Ishikawa (cell line): ENCODE measurements at regions not wholly inside any gene's neighbourhood (a gene's known extent, or its start where the extent isn't known, plus 50 kb on each side); places are given as distances from the start of the nearest gene placed in this dataset.
A peak's percentile ranks its signal among the peaks of the same experiment; 100 is the strongest.

ENCODE experiments used
- CEBPB ChIP-seq: IDR thresholded peaks from 2 replicates; pipeline ENCODE4 v1.6.1; 2012
- CREB1 ChIP-seq: IDR thresholded peaks from 2 replicates; pipeline ENCODE4 v1.6.1; 2012; ENCODE audit warnings: low read depth
- EGR1 ChIP-seq: IDR thresholded peaks from 2 replicates; pipeline ENCODE4 v1.6.1; 2012
- EP300 ChIP-seq: IDR thresholded peaks from 2 replicates; pipeline ENCODE4 v1.6.1; 2012; ENCODE audit warnings: borderline replicate concordance
- FOXM1 ChIP-seq: IDR thresholded peaks from 2 replicates; pipeline ENCODE4 v1.6.1; 2012; ENCODE audit warnings: low read depth, borderline replicate concordance
- NFIC ChIP-seq: IDR thresholded peaks from 2 replicates; pipeline ENCODE4 v1.6.1; 2012
- RAD21 ChIP-seq: IDR thresholded peaks from 2 replicates; pipeline ENCODE4 v1.6.1; 2012; ENCODE audit warnings: low read depth
- TAF1 ChIP-seq: IDR thresholded peaks from 2 replicates; pipeline ENCODE4 v1.6.1; 2012; ENCODE audit warnings: low read depth, mild to moderate bottlenecking
- TCF12 ChIP-seq: IDR thresholded peaks from 2 replicates; pipeline ENCODE4 v1.6.1; 2012; ENCODE audit warnings: low read depth
- TEAD4 ChIP-seq: IDR thresholded peaks from 2 replicates; pipeline ENCODE4 v1.6.1; 2012
- YY1 ChIP-seq: IDR thresholded peaks from 2 replicates; pipeline ENCODE4 v1.6.1; 2012; ENCODE audit warnings: low read depth
- ZBTB7A ChIP-seq: IDR thresholded peaks from 2 replicates; pipeline ENCODE4 v1.6.1; 2012; ENCODE audit warnings: low read depth
- TF ChIP-seq, protein P1 (sequence below): IDR thresholded peaks from 2 replicates; pipeline ENCODE4 v1.6.1; 2012
- TF ChIP-seq, protein P2 (sequence below): IDR thresholded peaks from 2 replicates; pipeline ENCODE4 v1.6.1; 2012
- TF ChIP-seq, protein P3 (sequence below): IDR thresholded peaks from 2 replicates; pipeline ENCODE4 v1.6.1; 2012; ENCODE audit warnings: low read depth, mild to moderate bottlenecking

DNA sequence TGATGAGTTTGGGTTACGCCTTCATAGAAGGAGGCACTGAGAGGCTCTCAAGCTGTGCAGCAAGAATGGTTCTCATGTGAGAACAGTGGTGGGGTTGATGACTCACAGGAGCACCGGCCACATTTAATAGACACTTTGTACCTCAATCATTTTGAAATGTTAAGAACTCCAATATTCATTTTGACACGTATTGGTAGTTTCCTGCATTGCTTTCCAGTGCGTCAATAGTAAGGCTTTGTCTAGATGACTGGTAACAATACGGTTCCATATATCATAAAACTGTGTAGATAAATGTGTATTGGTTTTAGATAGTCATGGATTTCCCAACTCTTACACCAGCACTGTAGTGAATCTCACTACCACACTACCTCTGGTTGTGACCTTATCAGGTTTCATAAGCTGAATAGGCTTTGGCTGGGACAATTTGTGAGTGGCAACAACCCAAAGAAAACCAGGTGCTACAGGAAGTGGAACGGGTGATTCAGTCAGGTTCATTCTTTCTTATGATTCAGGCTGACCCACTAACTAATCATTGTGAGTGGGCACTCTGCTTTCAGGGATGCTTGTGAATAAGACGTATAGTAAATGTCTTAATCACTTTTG lies 362.6 kb downstream of the KLF5 start:
- TF ChIP-seq ZBTB7A: no peak
- TF ChIP-seq, protein P1, sequence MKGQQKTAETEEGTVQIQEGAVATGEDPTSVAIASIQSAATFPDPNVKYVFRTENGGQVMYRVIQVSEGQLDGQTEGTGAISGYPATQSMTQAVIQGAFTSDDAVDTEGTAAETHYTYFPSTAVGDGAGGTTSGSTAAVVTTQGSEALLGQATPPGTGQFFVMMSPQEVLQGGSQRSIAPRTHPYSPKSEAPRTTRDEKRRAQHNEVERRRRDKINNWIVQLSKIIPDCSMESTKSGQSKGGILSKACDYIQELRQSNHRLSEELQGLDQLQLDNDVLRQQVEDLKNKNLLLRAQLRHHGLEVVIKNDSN: no peak
- TF ChIP-seq RAD21: peak; percentile 1; the same call in 1 of the 2 replicates
- peak; percentile 88 for TF ChIP-seq FOXM1
- peak; percentile 91 for TF ChIP-seq TCF12
- peak; percentile 75 for TF ChIP-seq NFIC
- TF ChIP-seq CEBPB: peak; percentile 55
- peak; percentile 94 for TF ChIP-seq EP300
- TF ChIP-seq, protein P2, sequence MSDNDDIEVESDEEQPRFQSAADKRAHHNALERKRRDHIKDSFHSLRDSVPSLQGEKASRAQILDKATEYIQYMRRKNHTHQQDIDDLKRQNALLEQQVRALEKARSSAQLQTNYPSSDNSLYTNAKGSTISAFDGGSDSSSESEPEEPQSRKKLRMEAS: peak; percentile 14; the same call in 1 of the 2 replicates
- no peak for TF ChIP-seq CREB1
- TF ChIP-seq TAF1: no peak
- no peak for TF ChIP-seq YY1
- peak; percentile 71 for TF ChIP-seq TEAD4
- TF ChIP-seq EGR1: no peak
- TF ChIP-seq, protein P3, sequence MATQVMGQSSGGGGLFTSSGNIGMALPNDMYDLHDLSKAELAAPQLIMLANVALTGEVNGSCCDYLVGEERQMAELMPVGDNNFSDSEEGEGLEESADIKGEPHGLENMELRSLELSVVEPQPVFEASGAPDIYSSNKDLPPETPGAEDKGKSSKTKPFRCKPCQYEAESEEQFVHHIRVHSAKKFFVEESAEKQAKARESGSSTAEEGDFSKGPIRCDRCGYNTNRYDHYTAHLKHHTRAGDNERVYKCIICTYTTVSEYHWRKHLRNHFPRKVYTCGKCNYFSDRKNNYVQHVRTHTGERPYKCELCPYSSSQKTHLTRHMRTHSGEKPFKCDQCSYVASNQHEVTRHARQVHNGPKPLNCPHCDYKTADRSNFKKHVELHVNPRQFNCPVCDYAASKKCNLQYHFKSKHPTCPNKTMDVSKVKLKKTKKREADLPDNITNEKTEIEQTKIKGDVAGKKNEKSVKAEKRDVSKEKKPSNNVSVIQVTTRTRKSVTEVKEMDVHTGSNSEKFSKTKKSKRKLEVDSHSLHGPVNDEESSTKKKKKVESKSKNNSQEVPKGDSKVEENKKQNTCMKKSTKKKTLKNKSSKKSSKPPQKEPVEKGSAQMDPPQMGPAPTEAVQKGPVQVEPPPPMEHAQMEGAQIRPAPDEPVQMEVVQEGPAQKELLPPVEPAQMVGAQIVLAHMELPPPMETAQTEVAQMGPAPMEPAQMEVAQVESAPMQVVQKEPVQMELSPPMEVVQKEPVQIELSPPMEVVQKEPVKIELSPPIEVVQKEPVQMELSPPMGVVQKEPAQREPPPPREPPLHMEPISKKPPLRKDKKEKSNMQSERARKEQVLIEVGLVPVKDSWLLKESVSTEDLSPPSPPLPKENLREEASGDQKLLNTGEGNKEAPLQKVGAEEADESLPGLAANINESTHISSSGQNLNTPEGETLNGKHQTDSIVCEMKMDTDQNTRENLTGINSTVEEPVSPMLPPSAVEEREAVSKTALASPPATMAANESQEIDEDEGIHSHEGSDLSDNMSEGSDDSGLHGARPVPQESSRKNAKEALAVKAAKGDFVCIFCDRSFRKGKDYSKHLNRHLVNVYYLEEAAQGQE: no peak

DNA sequence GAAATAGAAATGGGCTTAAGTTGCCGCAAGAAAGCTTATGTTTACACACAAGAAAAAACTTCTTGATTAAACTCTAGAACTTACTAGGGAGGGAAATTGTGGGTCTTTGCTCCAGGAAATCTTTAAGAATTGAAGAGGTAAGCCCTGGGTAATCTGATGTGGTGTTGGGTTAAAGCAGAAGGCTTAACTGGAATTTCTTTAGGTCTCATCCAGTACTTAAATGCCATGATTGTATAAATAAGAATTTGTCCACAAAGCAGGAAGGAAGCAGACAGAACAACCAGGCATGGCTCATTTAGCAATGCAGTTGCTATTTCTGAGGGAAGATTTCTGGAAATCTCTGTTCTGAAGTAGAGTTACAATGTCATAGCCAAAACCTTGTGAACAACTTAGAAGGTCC lies 360.4 kb downstream of the KLF5 start:
- no peak for TF ChIP-seq CEBPB
- TF ChIP-seq, protein P2: no peak
- TF ChIP-seq ZBTB7A: no peak
- TF ChIP-seq TCF12: no peak
- TF ChIP-seq, protein P3: no peak
- no peak for TF ChIP-seq CREB1
- TF ChIP-seq EGR1: no peak
- TF ChIP-seq, protein P1: no peak
- no peak for TF ChIP-seq NFIC
- TF ChIP-seq TAF1: no peak
- no peak for TF ChIP-seq YY1
- TF ChIP-seq FOXM1: no peak

DNA sequence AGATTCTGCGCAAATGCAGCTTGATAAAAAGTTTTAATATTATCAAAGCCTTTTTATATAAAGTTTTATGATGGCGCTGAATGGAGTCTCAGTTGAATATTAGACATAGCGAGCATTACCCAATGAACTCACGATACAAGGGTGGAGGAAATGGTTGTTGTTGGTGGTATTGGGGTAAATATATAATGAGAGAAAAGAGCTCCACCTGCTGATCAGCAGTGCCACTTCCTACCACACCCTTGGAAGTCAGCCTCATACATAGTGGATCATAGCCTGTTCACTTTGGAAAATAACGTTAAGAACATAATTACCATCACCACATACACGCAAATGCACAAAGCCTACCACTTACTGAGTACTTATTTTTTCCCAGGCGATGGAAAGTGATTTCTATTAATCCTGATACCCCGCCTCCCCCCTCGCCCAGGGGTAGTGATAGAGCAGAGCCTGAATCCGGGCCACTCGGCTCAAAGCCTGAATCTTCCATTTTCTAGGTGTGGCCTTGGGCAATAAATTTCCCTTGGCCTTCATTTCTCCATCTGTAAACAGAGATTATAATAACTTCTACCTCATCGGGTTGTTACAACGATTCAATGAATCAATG lies 358.3 kb downstream of the KLF5 start:
- TF ChIP-seq RAD21 (peak; percentile 55), CREB1 (no peak)

DNA sequence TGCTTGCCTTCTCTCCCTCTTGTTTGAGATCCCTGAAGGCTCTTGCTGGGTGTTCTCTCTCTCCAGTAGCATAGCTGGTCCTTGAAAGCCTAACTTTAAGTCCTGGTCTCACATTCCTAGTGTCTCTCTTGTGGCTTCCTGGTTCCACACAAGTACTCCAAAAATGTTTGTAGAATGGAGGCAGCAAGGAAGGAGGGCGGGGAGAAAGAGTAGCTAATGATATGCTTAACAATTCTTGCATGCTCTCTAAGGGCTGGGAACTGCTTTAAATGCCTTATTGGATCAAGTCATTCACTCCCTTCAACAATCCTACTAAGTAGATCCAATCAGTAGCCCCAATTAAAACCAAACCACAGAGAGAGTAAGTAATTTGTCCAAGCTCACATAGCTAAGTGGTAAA lies 357.3 kb downstream of the KLF5 start:
- TF ChIP-seq ZBTB7A: no peak
- no peak for TF ChIP-seq CREB1
- TF ChIP-seq RAD21: no peak
- TF ChIP-seq CEBPB: no peak
- no peak for TF ChIP-seq EP300
- TF ChIP-seq, protein P2: no peak
- no peak for TF ChIP-seq TAF1
- TF ChIP-seq, protein P3: no peak
- no peak for TF ChIP-seq EGR1
- TF ChIP-seq, protein P1: no peak
